ENCODE measurements at regions not wholly inside any gene's neighbourhood (a gene's known extent, or its start where the extent isn't known, plus 50 kb on each side); places are given as distances from the start of the nearest gene placed in this dataset.

DNA sequence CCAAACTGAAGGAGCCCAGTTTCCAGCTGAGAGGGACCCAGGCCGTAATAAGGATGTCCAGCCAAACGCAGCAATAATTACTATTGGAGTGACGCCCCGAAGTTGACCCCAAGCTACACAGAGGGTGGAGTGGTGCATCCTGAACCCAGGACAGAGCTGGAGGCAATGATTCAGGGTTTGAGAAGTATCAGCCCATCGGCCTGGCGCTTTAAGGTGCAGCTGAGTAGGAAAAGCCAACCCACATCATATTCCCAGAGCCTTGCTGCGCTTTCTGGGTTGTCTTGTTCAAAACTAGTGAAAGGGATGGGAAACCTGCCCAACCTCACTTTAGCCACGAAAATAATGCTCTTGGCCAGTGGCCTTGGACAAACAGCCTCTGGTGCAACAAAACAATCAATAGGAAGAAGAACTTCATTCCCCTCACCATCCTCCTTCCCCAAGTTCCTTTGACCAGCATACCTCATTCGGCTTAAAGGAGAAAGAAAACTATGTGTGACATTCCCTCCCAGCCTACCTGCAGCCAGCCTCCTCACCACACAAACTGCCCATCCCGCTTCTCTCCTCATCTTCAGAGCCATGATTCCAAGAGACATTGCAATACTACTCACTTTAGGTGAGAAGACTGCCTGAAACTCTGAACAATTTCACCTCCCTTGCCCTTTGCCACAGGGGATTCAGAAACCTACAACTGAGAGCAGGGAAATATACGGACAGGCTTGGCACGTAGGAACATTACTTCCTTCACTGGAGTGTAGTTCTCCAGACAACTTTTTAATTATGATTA lies 217.2 kb upstream of the MKLN1 start:
- TF ChIP-seq CREB1 (IDR thresholded peaks at IDR 0.05; ENCODE audit: low read depth) (no peak), TEAD4 (IDR thresholded peaks at IDR 0.05) (no peak), FOXM1 (IDR thresholded peaks at IDR 0.05; ENCODE audit: borderline replicate concordance, low read depth) (no peak), ZBTB7A (IDR thresholded peaks at IDR 0.05; ENCODE audit: low read depth) (no peak), EGR1 (IDR thresholded peaks at IDR 0.05) (no peak), YY1 (IDR thresholded peaks at IDR 0.05; ENCODE audit: low read depth) (no peak), TCF12 (IDR thresholded peaks at IDR 0.05; ENCODE audit: low read depth) (no peak), RAD21 (IDR thresholded peaks at IDR 0.05; ENCODE audit: low read depth) (no peak)
- TF ChIP-seq, protein P1, sequence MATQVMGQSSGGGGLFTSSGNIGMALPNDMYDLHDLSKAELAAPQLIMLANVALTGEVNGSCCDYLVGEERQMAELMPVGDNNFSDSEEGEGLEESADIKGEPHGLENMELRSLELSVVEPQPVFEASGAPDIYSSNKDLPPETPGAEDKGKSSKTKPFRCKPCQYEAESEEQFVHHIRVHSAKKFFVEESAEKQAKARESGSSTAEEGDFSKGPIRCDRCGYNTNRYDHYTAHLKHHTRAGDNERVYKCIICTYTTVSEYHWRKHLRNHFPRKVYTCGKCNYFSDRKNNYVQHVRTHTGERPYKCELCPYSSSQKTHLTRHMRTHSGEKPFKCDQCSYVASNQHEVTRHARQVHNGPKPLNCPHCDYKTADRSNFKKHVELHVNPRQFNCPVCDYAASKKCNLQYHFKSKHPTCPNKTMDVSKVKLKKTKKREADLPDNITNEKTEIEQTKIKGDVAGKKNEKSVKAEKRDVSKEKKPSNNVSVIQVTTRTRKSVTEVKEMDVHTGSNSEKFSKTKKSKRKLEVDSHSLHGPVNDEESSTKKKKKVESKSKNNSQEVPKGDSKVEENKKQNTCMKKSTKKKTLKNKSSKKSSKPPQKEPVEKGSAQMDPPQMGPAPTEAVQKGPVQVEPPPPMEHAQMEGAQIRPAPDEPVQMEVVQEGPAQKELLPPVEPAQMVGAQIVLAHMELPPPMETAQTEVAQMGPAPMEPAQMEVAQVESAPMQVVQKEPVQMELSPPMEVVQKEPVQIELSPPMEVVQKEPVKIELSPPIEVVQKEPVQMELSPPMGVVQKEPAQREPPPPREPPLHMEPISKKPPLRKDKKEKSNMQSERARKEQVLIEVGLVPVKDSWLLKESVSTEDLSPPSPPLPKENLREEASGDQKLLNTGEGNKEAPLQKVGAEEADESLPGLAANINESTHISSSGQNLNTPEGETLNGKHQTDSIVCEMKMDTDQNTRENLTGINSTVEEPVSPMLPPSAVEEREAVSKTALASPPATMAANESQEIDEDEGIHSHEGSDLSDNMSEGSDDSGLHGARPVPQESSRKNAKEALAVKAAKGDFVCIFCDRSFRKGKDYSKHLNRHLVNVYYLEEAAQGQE (IDR thresholded peaks at IDR 0.05; ENCODE audit: low read depth) = no peak

DNA sequence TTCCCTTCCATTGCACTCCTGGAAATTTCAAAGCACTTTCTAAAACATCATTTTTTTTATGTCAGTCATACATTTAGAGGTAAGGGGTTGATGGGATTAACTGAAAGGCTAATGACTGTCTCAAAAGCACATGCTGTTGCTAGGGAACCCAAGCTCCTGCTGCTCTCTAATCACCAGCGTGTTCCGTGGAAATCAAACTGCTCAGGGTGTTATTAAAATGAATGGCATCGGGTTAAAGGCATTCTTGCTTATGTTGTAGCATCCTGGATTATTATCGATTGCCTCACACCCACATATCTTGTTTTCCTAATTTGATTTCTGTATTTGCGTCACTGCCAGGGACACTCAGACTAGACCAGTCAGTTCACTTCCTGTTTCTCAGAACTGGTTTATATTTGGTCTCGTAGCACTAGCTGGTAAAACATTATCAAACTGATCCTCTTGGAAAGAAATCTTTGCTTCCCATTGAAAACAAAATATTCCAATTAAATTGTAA lies 216.5 kb upstream of the MKLN1 start:
- TF ChIP-seq CEBPB (IDR thresholded peaks at IDR 0.05) (no peak), TAF1 (IDR thresholded peaks at IDR 0.05; ENCODE audit: low read depth) (no peak), NFIC (IDR thresholded peaks at IDR 0.05) (no peak), CREB1 (IDR thresholded peaks at IDR 0.05; ENCODE audit: low read depth) (no peak), USF1 (IDR thresholded peaks at IDR 0.05) (no peak), YY1 (IDR thresholded peaks at IDR 0.05; ENCODE audit: low read depth) (no peak), EGR1 (IDR thresholded peaks at IDR 0.05) (no peak)

- TF ChIP-seq YY1 (IDR thresholded peaks at IDR 0.05; ENCODE audit: low read depth) = no peak
- TF ChIP-seq TEAD4 (IDR thresholded peaks at IDR 0.05) = no peak
- TF ChIP-seq CEBPB (IDR thresholded peaks at IDR 0.05) = no peak
- TF ChIP-seq NFIC (IDR thresholded peaks at IDR 0.05) = no peak
- TF ChIP-seq RAD21 (IDR thresholded peaks at IDR 0.05; ENCODE audit: low read depth) = no peak
- TF ChIP-seq EGR1 (IDR thresholded peaks at IDR 0.05) = no peak
- TF ChIP-seq, protein P1 (IDR thresholded peaks at IDR 0.05; ENCODE audit: low read depth) = no peak
- TF ChIP-seq FOXM1 (IDR thresholded peaks at IDR 0.05; ENCODE audit: borderline replicate concordance, low read depth) = no peak
- no peak for TF ChIP-seq CREB1 (IDR thresholded peaks at IDR 0.05; ENCODE audit: low read depth)
- no peak for TF ChIP-seq TCF12 (IDR thresholded peaks at IDR 0.05; ENCODE audit: low read depth)
- no peak for TF ChIP-seq TAF1 (IDR thresholded peaks at IDR 0.05; ENCODE audit: low read depth)
- no peak for TF ChIP-seq EP300 (IDR thresholded peaks at IDR 0.05; ENCODE audit: borderline replicate concordance)
These were observed 215.9 kb upstream of the MKLN1 start for GRCh38 chr7:131111792-131112191.

DNA sequence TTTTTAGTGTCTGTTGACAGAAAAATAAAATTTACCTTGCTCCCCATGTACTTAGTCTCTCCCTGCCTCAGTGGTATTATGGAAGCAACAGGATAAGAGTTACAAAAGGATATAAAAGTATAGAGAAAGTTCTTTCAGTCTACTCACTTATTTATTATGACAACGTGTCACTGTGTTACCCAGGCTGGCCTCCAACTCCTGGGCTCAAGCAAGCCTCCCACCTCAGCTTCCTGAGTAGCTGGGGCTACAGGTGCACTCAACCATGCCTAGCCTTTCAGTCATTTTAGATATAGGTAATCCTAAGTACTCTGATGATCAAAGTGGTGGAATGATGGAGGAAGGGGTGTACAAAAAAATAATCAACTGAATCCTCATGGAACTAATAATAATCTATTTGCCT lies 215.2 kb upstream of the MKLN1 start:
- TF ChIP-seq EGR1 (IDR thresholded peaks at IDR 0.05) (no peak), TAF1 (IDR thresholded peaks at IDR 0.05; ENCODE audit: low read depth) (no peak)

DNA sequence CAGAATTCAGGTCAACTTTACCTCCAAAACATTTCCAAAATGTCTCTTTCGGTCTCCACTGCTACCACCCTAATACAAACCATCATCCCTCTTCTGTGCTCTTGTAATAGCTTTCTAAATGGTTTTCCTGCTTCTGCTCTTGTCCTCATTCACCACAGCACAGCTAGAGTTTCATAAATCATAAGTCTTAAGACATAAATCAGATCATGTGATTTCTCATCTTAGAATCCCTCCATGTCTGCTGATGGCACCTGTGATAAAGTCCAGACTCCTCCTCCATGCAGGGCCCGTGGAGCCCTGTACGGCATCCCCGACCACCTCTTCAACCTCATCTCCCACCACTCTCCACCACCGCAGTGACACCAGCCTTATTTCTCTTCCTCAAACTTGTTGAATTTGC lies 212.3 kb upstream of the MKLN1 start:
- no peak for TF ChIP-seq YY1 (IDR thresholded peaks at IDR 0.05; ENCODE audit: low read depth)
- TF ChIP-seq TAF1 (IDR thresholded peaks at IDR 0.05; ENCODE audit: low read depth) = no peak
- TF ChIP-seq NFIC (IDR thresholded peaks at IDR 0.05) = no peak
- no peak for TF ChIP-seq USF1 (IDR thresholded peaks at IDR 0.05)
- TF ChIP-seq, protein P2, sequence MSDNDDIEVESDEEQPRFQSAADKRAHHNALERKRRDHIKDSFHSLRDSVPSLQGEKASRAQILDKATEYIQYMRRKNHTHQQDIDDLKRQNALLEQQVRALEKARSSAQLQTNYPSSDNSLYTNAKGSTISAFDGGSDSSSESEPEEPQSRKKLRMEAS (IDR thresholded peaks at IDR 0.05) = no peak
- no peak for TF ChIP-seq FOXM1 (IDR thresholded peaks at IDR 0.05; ENCODE audit: borderline replicate concordance, low read depth)
- no peak for TF ChIP-seq RAD21 (IDR thresholded peaks at IDR 0.05; ENCODE audit: low read depth)
- TF ChIP-seq, protein P1 (IDR thresholded peaks at IDR 0.05; ENCODE audit: low read depth) = no peak
- TF ChIP-seq TCF12 (IDR thresholded peaks at IDR 0.05; ENCODE audit: low read depth) = no peak
- no peak for TF ChIP-seq EGR1 (IDR thresholded peaks at IDR 0.05)
- no peak for TF ChIP-seq CREB1 (IDR thresholded peaks at IDR 0.05; ENCODE audit: low read depth)
- TF ChIP-seq ZBTB7A (IDR thresholded peaks at IDR 0.05; ENCODE audit: low read depth) = no peak
- TF ChIP-seq TEAD4 (IDR thresholded peaks at IDR 0.05) = no peak
- no peak for TF ChIP-seq CEBPB (IDR thresholded peaks at IDR 0.05)

Data from Ishikawa (cell line).